HL-60/S4 treated with retinoic acid at 250 ng/mL for 4 days and 3 days (cell line): ENCODE measurements at regions not wholly inside any gene's neighbourhood (a gene's known extent, or its start where the extent isn't known, plus 50 kb on each side); places are given as distances from the start of the nearest gene placed in this dataset.

Experiments
- in situ Hi-C: fragments of 300-500 bp; cut with MboI; formaldehyde crosslinking; loops from 2 replicates; pipeline ENCODE4 v1.7.0; 2022; ENCODE audit warnings: low sequenced_read_pairs

DNA sequence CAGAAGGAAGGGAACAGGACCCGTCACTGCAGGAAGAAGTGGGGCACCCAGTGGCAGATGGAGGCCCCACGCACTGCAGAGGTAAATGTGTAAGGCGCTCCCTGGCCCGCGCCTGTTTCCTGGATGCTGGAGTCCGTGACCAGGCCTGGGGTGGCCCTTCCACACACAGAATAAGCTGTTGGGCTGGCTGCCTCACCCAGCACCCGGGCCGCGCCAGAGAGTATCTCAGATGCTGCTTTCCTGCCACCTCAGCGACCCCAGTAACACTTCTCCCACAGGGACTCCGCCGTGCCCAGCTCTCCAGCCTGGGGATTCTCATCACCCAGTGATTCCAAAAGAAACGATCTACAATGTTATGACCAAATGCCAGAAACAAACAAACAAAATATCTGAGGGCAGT lies 1993.1 kb downstream of the TP53TG3F start:
- in situ Hi-C loops = loop anchor here (10.0 kb wide), 1 partner anchor 62 kb away; no protein-coding TSS in a partner anchor

DNA sequence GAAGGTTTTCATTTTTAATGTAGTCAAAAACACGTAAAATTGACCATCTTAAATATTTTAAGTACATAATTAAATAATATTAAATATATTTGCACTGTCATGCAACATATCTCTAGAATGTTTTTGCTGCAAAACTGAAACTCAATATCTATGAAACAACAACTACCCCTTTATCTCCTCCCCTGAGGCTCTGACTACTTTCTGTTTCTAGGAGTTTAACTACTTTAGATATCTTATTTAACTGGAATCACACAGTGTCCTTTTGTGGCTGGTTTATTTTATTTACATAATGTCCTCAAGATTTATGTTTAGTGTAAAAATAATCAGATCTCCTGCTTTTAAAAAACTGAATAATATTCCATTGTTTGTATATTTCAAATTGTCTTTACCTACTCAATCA lies 2003.9 kb downstream of the TP53TG3F start:
- in situ Hi-C loops = no loop called here

DNA sequence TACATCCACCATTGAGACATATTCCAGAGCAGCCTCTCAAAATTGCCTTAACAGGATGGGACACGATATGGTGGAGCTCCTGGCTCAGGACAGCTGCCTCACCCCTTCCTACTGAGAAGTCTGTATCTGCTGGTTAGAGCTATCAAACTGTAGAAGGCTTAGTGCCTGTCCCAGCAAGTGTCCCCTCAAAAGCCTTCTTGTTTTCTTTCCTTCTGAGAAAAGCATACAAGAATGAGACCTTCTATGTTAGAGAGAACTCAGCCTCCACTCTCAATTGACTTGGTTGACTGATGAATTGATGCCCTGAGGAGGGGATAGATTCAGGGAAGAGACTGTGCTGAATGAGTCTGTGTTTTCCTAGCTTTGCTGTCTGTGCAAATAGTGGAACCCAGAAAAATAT lies 2020.9 kb downstream of the TP53TG3F start:
- in situ Hi-C loops = no loop called here

DNA sequence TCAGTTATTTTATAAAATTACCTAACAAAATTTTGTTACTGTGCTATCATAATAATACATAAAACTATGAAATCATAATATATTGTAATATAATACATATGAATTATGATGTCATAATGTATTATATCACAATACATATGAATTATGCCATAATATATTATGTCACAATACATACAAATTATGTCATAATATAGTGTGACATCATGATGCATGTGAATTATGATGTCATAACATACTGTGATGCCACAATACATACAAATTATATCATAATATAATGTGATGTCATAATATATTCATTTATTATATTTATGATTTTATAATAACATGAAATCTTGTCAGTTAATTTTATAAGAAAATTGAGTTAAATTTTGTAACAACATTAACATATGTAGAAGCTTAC lies 2021.6 kb downstream of the TP53TG3F start:
- in situ Hi-C loops = no loop called here

DNA sequence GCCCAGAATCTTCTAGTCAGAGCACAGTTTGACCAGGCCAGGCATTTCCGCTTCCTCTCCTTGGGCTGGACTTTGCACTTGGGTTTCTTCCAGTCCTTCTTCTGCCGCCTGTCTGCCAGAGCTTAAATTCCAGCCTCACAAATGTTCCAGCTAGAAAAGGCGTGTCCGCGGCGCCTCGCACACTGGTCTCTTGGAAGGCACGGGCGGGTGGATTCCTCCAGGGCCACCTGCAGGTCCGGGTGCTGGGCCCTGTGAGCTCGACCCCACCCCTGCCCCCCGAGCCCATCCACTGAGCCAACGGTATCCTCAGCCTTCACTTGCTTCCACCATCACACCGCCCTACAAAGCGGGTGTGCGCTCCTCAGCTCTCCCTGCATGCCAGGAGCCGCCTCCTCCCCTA lies 2026.5 kb downstream of the TP53TG3F start:
- in situ Hi-C loops = no loop called here

DNA sequence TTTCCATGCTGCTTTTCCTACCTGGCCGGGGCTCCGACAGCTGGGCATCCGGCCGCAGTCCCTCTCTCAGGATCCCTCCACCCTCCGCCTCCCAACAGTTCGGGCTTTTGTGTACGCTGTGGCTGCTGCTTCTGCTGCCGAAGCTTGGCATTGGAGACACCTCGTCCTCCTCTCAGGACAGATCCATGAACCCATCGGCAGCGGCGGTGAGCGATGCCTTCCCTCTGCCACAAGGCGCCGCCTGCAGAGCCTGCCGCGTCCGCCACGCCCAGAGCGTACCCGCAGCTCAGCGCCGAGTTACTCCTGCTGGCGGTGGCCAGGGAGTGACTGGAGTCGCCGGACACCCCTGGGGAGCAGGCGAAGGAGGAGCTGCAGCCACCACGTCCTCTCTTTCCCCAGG lies 2032.8 kb downstream of the TP53TG3F start:
- in situ Hi-C loops = no loop called here

DNA sequence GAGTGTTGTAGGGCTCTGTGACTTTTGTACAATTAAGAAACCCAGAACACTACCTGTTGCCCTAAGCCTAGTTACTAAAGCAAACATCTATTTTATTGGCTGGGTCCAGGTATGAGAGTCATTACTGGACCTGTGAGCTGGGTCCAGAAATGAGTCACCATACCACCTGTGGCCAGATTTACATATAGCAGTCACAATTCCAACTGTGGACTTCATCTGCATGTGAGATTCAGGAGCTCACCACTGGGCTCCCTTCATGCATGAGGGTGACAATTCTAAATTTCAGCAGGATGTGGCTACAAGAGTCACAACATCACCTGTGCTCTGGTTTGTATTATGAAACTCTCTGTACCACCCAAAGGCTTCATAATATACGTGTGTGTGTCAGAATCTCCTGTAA lies 2038.0 kb downstream of the TP53TG3F start:
- in situ Hi-C loops = no loop called here

DNA sequence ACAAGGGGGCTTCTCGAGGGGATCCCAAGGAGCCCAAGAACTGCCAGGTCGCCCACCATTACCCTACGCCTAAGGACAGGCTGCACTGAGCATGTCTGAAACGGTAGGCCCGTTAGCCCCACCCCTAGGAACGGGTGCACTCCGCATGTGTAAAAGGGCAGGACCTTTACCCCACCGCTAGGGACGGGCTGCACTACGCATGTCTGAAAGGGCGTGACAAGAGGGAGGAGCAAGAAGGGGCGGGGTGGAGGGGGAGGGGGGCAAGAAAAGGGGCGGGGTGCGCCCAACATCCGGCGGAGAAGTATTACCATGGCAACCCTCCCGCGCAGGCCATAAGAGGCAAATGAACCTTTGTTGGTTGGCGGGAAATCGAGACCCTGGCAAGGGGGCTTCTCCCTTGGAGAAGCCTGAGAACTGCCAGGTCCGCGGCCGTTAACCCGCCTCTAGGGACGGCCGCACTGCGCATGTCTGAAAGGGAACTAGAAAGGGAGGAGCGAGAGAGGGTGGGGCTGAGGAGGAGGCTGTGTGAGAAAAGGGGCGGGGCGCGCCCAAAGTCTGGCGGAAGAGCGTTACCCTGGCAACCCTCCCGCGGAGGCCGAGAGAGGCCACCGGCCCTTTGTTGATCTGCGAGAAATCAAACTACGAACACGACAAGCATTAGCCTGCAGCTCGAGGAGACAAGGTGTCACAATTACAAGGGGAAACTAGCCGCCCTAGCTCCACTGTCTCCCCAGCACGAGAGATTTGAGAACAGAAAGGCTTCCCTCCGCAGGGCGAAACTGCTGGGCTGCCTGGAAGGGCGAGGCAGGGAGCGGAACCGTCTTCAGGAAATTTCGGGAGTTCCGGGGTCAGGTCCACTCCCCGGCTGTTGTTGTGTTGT lies 2046.8 kb downstream of the TP53TG3F start:
- in situ Hi-C loops = no loop called here

DNA sequence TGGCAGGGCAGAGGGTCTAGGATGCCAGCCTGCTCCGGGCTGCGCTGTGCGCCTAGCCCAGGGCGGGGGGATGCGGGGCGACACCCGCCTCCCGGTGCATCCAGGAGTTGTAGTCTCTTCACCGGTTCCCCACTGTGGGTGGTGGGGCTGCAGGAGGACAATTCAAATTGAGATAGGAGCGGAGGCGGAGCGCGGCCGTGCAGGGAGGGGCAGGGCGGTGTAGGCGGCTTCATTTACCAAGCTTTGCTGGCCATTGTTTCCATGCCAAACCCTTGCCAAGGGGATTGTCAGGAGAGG lies 2047.4 kb downstream of the TP53TG3F start:
- in situ Hi-C loops = no loop called here

DNA sequence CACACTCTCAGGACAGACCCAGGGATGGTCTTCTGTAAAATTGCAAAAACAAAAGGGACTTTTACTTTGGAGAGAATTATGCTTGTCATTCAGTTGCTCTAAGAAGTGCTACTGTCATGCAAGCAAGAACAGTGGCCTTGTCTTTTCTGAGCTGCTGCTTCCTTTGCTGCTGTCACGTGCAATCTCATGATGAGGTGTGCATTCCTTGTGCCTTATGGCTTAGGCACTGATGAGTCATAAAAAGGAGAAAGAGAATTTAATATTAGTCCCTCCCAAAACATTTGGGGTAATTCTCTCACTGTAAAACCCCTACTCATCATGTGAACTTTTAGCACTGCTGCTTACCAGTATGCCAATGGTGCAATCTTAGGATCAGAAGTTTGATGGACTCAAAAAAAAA lies 2051.3 kb downstream of the TP53TG3F start:
- in situ Hi-C loops = loop anchor here (10.0 kb wide), 2 partner anchors 56 to 366 kb away; no protein-coding TSS in a partner anchor

DNA sequence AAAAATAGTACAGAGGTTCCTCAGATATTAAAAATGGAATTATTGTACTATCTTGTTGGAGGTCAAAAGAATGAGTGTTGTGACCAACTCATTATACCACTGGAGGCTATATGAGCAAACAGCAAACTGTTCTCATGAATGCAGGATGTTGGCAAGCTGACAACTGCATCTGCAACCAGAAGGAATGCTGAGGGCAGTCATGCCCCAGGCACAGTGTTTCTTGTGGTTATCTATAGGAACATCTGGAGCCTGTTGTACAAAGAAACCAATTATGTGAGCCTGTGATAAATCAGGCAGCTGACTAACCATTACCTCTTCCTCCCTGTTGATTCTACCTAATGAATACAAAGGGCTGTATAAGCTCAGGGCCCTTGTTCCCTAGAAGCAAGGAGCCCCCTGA lies 2057.1 kb downstream of the TP53TG3F start:
- in situ Hi-C loops = loop anchor here (10.0 kb wide), 2 partner anchors 62 to 372 kb away; no protein-coding TSS in a partner anchor

DNA sequence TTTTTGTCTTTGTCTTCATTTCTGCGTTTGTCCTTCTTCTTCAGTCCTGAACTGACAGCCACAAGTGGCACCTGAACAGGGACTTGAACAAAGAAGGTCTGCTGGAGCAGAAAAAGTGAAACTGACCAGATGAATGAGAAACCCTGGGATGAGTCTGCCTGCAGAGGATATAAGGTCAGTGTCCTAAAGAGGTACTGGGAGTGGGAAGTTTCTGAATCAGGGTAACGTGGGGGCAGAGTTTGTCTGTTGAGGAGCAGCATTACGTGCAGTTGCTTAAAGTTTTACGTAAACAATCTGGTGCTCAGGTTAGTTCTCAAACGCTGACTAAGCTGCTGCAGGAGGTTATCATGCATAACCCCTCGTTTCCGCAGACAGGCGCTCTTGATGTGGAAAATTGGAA lies 2057.6 kb downstream of the TP53TG3F start:
- in situ Hi-C loops = loop anchor here (10.0 kb wide), 2 partner anchors 62 to 372 kb away; no protein-coding TSS in a partner anchor

DNA sequence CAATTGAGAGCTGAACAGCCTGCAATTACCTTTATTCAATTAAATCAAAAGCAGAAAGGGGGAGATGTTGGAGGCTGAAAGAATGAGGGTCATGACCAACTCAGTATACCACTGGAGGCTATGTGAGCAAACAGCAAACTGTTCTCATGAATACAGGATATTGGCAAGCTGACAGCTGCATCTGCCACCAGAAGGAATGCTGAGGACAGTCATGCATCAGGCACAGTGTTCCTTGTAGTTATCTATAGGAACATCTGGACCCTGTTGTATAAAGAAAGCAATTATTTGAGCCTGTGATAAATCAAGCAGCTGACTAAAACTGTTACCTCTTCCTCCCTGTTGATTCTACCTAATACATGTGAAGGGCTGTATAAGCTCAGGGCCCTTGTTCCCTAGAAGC lies 2064.6 kb downstream of the TP53TG3F start:
- in situ Hi-C loops = no loop called here

DNA sequence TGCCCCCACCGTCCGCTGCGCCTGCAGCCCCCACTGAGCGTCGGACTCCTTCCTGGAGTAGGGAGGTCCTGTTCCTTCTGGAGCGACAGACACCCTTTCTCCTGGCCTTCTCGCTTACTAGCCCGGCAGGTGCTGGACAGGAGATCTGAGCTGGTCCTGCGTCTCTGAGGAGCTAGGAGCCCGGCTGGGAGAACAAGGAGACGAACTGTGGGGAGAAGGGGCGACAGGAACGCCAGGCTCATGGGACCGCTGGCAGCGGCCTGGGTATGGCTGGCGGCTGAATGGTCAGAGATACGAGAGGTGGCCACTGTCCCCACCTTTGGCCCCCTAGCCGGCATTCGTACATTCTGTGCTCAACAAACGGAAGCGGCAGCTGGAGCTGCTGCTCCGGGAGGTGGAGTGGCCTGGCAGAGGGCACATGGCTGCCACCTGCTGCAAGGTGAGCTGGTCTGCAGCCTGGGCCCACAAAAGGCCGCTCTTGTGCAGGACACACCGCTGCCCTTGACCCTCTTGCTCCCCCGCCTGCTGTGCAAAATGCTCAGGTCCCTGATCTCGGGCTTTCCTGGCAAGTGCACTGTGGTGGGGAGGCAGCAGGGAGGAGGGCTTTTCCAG lies 2066.7 kb downstream of the TP53TG3F start:
- in situ Hi-C loops = no loop called here

DNA sequence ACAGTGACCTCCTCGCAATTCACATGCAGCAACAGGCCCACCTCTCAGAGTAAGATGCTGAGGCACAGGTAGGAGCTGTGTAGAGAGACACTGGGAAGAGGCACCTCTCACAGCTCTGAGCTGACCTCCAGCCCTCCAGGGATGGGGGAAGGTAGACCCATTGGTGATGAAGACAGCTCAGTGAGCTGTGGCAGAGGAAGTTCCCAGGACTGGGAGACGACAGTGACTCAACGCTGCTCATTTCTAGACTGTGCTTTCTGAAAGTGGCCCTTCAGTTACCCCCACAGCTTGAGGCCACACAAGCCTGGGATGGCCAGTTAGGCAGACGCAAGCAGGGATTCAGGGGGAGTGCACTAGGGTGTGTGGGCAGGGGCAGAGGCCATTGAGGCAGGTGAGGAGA lies 2073.2 kb downstream of the TP53TG3F start:
- in situ Hi-C loops = no loop called here

DNA sequence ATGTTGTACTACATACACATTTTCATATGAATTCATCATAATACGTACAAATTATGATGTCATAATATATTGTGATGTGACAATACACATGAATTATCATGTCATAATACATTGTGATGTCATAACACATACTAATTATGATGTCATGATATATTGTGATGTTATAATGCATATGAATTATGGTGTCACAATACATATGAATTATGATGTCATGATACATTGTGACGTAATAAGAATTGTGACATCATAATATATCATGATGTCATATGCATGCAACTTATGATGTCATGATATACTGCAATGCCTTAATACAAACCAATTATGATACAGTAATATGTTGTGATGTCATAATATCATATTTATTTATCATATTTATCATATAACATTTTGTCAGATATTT lies 2074.3 kb downstream of the TP53TG3F start:
- in situ Hi-C loops = no loop called here

DNA sequence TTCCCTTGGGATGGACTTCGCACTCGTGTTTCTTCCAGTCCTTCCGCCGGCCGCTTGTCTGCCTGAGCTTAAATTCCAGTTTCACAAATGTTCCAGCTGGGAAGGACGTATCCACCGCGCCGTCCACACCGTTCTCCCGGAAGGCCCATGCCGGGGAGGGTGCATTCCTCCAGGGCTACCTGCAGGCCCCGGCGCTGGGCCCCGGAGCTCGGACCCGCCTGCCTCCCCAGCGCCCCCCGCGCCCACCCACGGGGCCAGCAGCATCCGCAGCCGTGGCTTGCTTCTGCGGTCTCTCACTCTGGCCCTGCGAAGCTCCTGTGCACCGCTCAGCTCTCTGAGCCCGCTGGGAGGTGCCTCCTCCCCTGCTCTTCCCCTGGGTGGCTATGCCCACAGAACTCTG lies 2084.1 kb downstream of the TP53TG3F start:
- in situ Hi-C loops = no loop called here

DNA sequence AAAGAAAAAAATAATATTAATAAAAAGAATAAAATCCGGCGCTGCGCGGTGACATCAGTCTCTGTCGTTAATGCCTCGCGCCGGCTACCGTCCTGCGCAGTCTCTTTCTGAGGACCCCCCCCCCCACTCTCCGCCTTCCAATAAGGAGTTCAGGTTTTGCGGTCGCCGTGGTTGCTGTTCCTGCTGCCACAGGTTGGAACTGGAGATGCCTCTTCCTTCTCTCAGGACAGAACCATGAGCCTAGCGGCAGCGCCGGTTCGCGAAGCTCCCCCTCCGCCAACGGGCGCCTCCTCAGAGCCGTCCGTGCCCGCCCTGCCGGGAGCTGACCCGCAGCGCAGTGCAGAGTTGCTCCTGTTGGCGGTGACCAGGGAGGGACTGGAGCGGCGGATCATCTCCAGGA lies 2093.4 kb downstream of the TP53TG3F start:
- in situ Hi-C loops = no loop called here

DNA sequence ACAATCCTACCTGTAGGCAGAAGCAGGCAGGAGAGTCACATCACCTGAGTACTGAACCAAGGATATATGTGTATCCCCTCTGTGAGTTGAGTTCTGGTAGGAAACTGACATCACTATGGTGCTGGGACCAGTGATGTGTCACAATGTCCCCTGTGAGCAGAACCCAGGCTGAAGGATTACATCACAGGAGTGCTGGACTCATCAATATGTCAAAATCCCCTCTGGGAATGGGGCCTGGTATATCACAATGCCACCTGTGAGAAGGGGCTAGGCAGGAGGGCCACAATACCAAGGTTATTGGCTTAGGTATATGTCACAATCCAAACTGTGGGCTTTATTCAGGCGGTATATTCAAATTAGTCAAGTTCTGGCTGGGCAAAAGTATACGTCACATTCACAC lies 2098.3 kb downstream of the TP53TG3F start:
- in situ Hi-C loops = no loop called here

DNA sequence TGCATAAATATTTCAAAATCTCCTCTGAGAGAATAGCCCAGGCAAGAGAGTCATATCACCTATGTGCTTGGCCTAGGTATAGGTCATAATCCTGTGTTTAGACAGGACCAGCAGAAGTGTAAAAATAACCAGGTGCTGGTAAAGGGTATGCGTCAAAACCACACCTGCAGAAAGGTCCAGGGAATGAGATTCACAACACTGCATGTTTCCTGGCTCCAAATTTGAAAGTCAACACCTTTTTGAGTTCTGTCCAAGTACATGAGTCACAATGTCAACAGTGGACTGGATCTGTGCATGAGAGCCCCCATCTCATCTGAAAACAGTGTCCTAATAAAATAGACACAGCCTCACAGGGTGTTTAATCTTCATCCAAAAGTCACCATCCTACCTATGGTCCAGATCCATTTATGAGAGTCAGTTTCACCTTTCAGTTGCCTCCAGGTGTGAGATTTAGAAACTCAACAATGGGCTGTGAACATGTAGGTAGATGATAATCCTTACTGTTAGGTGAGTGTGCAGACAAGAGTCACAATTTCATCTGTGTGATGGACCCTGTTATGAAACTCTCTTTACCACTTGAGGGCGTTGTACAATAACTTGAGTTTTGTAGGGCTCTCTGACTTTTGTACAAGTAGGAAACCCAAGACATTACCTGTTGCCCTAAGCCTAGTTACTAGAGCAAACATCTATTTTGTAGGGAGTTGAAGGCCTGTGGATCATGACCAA lies 2100.7 kb downstream of the TP53TG3F start:
- in situ Hi-C loops = no loop called here

DNA sequence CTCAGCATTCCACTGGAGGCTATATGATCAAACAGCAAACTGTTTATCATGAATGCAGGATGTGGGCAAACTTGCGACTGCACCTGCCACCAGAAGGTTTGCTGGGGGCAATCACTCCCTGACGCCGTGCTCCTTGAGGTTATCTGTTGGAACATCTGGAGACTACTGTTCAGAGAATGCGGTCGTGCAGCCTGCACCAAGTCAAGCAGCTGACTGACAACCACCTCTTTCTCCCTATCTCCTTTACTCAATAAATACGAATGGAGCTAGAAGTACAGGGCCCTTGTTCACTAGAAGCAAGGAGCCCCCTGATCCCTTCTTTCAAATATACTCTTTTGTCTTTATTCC lies 2101.2 kb downstream of the TP53TG3F start:
- in situ Hi-C loops = no loop called here

DNA sequence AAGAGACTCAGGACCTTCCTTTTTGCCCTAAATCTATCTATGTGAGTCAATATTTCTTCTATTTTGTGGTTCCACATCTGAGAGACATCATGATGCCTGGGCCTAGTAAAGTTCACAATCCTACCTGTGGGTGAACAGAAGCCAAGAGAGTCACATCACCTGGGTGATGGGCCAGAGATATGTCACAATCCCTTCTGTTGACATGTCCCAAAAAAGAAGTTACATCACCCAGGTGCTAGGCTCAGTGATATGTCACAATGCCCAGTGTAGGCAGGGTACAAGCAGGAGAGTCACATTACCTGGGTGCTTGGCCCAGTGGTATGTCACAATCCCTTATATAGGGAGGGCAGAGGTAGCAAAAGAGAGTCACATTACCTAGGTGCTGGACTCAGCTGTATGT lies 2101.9 kb downstream of the TP53TG3F start:
- in situ Hi-C loops = no loop called here
